Panc1 (cell line): ENCODE measurements at regions not wholly inside any gene's neighbourhood (a gene's known extent, or its start where the extent isn't known, plus 50 kb on each side); places are given as distances from the start of the nearest gene placed in this dataset.

Experiments used
- CTCF ChIP-seq: fragments of 450-650 bp; IDR thresholded peaks from 2 replicates; pipeline ENCODE4 v1.5.1; 2017; ENCODE audit warnings: mild to moderate bottlenecking
- POLR2AphosphoS5 ChIP-seq: IDR thresholded peaks from 2 replicates; pipeline ENCODE4 v1.6.1; 2012; ENCODE audit warnings: mild to moderate bottlenecking, low read depth, low read length, moderate library complexity
- REST ChIP-seq, 2 experiments: IDR thresholded peaks; 2 replicates each; pipeline ENCODE4 v1.6.1; 2011 to 2012; ENCODE audit warnings: low read depth in 2 of 2, control low read depth in 1 of 2, low read length in 1 of 2, mild to moderate bottlenecking in 1 of 2, moderate library complexity in 1 of 2; ENCODE audit not compliant: insufficient read depth in 1 of 2
- TCF7L2 ChIP-seq: IDR thresholded peaks from 2 replicates; pipeline ENCODE4 v1.6.1; 2011; ENCODE audit warnings: mild to moderate bottlenecking, low read depth, low read length, inconsistent platforms

GRCh38 chr5:103623425-103623824 lies 60.8 kb upstream of the NUDT12 start:
- TF ChIP-seq CTCF (no peak), TCF7L2 (no peak), POLR2AphosphoS5 (no peak), REST (IDR thresholded peaks at IDR 0.05; ENCODE audit: insufficient read depth in 1 of 2, low read depth in 2 of 2, low read length in 1 of 2) (no peak)
